ENCODE measurements at regions not wholly inside any gene's neighbourhood (a gene's known extent, or its start where the extent isn't known, plus 50 kb on each side); places are given as distances from the start of the nearest gene placed in this dataset.
"Not testable (repeated sequence)": the region's sequence is repeated elsewhere in the genome, so short reads cannot be mapped to it uniquely, and the experiment has no call there.

- FAIRE-seq: no peak
Measured at GRCh38 chrX:140337263-140337662, 167.6 kb downstream of the SOX3 start.

DNA sequence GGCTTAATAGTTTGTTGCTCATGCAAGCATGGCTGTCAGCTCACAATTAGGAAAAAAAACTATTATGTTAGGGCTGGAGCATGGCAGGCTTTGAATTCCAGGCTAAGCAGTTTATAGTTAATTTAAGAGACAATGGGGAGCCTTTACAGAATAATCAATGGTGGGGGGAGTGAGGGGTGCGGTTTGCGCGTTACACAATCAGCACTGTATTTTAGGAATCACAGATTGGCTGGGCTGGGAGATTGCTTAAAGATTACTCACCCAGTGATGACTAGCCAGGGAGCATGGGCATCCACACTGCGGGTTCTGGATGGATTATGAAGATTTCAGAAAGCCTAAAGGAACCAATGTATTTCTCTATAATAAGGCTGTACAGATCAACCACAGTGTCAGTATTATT lies 186.6 kb downstream of the SOX3 start:
- no peak for FAIRE-seq

DNA sequence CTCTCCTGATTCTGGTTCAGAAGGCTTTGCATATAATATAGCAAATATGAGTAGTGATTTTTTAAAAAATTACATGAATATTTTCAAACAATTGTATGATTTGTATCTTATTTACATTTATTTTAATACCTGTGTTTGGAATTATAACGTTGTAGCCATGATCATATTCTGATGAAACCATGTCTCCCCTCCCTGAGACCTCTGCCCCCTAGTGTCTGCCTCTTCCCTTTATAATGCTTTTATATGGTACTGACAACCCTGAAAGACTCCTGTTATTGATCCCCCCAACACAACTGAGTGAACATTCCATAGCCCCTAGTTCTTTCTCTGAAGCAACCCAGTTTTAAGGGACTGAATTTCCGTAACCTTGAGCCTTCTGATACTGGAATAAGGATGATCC lies 187.4 kb downstream of the SOX3 start:
- FAIRE-seq: no peak

DNA sequence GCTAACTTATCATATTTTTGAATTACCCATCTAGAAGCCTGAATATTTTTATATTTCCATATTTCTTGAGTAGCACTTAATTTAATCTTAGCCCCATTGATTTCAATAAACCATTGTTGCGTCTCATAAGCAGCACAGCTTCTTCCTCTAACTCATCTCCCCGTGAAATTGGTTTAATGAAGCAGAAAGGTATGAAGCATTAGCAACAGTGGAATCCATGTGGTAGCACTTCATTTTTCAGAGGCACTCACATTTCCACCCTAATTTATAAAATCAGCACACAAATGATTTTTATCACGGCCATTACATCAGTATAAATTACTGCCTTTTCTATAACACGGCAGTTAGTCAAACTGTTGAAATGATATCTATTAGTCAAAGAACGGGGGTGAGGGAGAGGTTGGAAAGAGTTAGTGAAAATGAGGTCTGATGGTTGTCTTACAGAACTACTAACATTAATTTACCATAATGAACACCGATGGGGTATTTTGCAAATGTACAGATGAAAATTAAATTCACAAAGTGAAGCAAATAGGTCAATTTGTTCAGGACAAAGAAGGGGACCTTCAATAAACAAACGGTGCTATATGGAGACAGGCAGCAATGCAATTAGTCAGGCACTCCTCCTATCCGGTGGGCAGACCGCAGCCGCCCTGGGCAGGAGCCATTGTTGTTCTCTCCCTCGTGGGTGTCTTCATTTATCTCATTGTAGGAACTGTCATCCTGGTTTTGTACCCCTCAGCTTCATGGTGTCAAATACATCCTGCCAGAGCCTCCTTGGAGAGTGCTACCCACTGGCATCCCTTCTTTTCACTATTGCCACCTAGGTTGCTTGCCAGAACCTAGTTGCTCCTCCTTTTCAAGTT lies 205.7 kb downstream of the SOX3 start:
- FAIRE-seq: no peak

GRCh38 chrX:140297273-140297672 lies 207.6 kb downstream of the SOX3 start:
- no peak for FAIRE-seq

- no peak for FAIRE-seq
Measured at GRCh38 chrX:140292961-140293360, 211.9 kb downstream of the SOX3 start.

DNA sequence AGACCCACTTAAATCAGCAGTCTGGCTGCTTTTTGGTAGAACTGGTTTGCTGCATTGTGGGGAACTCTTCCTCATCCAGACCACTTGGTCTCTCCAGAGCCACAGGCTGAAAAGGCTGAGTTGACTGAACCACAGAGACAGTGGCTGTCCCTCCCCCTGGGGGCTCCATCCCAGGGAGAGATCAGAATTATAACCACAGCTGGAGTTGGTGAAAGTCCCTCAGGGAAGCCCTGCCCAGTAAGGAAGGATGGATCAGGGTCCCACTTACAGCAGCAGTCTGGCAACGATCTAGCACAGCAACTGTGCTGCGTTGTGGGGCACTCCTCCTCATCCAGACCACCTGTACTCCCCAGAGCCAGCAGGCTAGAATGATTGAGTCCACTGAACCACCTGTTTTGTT lies 212.7 kb downstream of the SOX3 start:
- FAIRE-seq: no peak

DNA sequence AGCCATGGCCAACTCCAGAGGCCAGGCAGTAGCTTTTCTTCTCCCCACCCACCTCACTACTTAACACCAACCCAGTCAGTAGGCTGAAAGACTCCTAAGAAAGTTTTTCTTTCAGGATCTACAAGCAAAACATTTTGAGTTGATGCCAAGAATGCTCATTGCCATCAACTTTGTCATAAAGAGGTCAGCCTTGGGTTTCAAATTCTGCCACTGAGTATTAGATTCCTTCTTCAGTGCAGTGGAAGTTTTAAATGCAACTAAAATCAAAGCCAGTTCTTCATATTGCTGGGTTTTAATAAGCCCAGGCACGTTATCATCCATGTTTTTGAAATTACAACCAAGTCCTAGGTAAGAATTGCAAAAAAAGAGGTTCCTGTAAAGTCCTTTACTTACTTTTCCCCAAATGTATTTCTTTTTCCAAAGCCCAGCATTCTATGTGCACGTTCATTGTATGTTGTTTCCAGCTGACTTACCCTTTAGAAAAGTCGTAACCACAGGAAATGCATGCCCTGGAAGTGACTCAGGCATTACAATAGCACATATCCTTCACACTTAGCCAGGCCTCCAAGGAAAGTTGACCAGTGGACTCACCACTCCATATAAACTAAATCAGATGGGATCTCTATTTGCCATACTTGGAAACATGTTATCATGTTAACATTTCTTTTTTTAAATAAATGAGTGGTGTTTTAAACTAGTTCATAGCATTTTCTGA lies 229.9 kb downstream of the SOX3 start:
- FAIRE-seq: no peak

DNA sequence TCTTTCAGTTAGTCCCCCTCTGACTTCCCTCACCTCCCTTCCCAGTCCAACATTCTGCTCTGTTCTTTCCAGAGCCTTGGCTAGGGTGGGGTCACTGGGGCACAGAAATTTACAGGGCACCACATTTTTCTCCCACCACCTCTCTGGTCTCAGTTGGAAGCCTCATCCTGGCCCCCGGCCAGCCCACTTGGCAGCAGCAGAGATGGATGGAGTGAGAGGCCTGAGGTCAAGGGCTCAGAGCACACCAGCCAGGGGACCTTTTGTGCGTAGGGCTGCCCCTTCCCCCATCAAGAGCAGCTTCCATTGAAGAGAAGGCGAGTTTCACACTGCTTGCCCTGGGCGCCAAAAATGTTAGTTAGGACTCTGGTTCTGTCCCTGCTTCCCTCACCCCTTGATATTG lies 230.9 kb downstream of the SOX3 start:
- FAIRE-seq: no peak

DNA sequence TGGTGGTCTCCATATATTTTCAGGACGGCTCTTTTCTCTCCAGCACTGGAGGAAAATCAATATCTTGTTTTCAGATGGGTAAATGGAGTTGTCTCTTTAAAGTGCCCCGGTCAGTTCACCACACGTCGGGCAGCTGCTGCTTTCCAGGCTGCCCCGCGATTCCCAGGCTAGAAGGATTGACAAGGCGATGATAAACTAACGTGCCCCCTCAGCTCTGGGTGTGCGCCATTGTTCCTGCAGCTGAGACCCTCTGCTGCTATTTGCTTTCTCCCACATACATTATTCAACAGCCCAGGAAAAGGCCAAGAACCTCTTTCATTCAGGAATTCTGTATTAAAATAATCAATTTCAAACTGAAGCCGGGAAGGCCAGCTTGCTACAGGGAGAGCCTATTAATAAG lies 254.5 kb downstream of the SOX3 start:
- FAIRE-seq: no peak

DNA sequence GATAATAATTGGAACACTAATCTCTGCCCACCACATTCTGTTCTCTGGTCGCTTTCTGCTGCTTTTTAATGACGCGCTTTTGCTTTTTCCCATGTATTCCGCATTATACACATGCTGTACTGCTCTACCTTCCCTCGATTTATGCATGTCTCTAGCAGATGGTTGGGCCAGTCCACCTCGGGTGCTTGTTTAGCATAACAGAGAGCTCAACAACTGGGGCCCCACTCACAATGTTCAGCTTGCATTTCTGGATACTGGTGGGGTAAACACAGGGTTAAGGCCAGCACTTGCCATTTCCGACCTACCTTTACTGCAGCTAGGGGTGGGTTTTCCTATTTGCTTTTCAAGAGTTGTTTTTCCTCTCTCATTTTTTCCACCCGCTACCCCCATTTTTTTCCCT lies 255.8 kb downstream of the SOX3 start:
- no peak for FAIRE-seq

DNA sequence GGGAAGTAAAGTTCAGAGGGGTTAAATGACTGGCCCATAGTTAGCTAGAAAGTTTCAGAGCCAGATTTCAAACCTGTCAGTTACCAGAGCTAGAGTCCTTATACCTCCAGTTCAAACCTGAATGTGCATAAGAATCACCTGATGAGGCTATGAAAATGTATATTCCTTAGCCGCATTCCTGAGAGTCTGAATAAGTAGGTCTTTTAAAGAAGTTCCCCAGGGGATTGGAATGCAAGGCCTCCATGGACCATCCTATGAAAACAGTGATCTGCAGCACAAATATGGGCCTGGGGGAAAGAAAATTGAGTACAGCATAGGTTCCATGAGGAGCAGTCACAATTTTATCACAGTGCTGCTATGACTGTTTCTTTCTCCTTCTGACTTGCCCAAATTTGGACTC lies 263.9 kb upstream of the CXorf66 start:
- no peak for FAIRE-seq

DNA sequence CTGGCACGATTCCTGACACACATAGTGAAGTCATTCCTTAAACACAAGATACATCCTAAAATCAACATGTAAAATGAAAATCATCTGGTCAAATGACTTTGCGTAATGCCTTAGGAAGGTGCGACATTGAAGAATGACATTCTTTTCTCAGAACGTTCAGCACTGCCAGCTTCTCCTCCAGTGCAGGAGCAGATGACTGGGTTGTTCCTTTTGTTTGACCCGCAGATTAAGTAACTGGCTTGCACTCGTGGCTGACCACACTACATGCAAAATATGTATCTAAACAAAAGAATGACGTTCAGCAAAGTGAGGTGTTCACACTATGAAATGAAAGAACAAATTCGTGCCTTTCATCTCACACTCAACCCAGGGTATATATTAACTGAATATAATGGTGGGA lies 260.7 kb upstream of the CXorf66 start:
- FAIRE-seq: not testable (repeated sequence)

DNA sequence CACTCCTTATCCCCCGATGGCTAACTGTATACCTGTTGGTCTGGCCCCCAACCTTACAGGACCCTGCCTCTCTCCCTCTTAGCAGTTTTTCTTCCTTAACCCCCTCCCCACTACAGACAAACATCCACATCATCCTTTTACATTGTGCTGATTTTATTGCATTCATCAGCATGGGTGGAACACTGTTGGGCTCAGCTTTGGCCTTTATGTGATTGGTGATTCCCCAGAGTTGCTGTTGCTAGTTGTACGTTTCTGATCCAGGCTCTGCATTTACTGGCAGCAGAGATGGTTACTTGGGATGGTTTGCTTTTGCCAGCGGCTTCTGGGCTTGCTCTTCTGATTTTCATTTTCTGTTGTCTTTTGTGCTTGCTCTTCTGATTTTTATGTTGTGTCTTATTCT lies 250.6 kb upstream of the CXorf66 start:
- not testable (repeated sequence) for FAIRE-seq

DNA sequence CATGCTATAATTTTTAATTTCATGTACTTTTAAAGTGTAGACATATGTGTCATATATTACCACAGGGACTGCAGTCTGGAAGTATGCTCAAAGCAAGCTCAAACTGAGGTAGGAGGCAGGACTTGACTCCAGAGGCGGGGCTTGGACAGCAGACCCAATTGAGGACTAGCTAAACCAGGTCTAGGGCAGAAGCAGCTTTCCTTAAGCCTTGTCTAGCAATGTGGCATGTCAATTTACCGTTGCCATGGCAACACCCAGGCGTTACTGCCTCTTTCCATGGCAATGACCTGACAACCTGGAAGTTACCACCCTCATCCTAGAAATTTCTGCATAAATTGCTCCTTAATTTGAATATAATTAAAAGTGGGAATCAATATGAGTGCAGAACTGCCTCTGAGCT lies 249.2 kb upstream of the CXorf66 start:
- FAIRE-seq: not testable (repeated sequence)

DNA sequence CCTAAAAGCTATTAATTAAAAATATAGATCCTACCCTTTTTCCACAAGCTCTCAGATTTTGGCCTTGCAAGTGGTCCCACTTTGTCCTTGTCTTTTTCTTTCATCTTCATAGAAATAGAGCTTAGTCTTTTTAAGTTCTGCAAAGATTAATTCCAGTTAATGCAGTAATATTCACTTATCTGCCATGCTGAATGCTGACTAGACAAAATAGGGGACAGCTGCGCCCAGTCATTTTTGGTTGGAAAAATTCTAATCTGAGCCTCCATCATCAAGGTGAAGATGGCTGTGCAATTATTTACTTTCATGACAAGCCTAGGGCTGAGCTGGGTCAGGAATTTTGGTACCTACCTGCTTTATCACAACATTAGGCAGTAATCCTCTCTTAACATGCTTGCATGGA lies 241.3 kb upstream of the CXorf66 start:
- no peak for FAIRE-seq

DNA sequence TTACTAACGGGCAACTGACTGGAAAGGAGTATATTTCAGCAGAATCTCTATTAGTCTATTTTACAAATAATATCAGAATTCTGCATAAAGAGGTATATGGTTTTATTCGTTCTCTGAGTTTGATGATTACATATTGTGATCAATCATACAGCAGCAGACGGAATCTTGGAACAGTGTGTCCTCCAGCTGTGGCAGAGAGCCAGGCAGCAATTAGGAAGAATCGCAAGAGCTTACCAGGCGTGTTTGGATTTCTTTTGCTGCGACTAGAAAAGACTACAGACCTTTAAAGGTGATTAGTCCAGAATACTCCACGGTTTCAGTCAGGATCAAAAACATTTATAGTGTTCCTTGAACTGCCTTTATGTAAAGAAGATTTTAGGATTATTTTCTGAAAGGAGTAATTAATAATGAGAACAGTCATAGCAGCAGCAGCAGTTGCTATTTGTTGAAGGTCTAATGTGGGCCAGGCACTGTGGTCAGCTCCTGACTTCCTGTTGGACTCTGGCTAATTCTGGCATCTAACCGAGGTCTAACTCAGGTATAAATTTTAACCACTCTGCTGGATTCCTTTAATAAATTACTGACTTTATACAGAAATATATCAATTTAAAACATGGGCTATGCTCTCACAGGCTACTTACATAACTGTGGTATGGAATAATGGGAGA lies 225.3 kb upstream of the CXorf66 start:
- peak; percentile 56 for FAIRE-seq

GRCh38 chrX:140180585-140180984 lies 215.3 kb upstream of the CXorf66 start:
- no peak for FAIRE-seq

DNA sequence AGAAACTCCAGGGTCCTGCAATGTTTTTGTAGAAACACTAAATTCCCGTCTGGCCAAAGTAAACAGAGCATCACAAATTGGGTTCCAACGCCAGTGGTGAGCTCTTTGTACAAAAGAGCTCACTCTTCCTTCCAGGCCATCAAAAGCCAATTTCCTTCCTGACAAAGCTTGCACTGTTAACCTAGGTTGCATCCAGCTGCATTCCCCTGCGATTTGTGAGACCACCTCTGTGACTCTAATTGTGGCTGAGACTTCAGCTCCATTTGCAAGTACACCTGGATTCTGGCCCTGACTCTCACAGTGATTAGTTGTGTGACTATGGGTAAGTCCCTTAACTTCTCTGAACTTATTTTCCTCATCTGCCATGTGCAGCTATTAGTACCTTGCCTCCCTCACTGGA lies 212.5 kb upstream of the CXorf66 start:
- no peak for FAIRE-seq

DNA sequence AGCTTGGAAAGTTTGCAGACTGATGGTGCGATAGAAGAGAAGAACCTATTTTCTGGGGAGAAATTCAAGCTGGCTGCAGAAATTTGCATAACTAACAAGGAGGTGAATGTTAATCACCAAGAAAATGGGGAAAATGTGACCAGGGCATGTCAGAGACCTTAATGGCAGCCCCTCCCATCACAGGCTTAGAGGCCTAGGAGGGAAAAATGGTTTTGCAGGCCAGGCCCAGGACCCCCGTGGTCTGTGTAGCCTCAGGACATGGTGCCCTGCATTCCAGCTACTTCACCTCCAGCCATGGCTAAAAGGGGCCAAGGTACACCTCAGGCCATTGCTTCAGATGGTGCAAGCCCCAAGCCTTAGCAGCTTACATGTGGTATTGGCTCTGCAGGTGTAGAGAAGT lies 207.1 kb upstream of the CXorf66 start:
- FAIRE-seq: no peak

DNA sequence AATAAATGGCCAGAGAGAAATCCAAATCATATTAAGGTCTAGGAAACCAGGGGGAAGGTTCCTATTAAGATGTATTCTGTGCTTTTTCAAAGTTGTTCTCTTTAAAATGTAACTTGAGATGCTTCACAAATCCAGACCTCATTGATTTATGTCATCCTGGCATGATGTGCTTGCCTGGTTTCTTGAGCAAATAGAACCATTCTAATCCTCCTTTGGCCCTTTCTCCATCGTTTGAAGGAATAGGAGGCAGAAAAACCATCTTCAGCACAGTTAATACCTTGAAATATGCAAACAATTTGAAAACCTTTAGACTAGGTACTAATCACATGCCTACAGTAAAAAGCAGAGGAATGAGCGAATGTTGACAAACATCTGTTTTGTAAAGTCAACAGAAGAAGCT lies 202.2 kb upstream of the CXorf66 start:
- FAIRE-seq: no peak

- no peak for FAIRE-seq
Measured at GRCh38 chrX:140165849-140166248, 200.5 kb upstream of the CXorf66 start.

DNA sequence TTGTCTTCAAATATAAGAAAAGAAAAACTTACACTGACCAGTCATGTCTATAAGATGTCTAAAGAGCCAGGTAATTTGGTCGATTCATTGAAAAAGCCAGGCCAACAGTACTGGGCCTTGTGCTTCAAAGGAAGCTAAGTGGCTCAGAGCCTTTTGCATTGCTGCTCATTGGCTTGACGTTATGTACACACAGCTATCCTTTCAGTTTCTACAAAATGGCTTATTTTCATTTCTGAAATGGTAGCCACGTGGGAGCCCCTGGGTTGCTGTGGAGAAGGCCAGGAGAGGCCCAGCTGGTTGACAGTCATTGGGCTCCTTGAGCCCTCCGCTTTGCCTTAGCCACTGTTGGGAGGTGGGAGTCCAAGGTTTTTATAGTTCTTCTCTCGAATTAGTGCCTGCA lies 199.1 kb upstream of the CXorf66 start:
- no peak for FAIRE-seq

Data from islet of Langerhans (tissue), 1 donor.